ENCODE measurements at regions not wholly inside any gene's neighbourhood (a gene's known extent, or its start where the extent isn't known, plus 50 kb on each side); places are given as distances from the start of the nearest gene placed in this dataset.

GRCh38 chr14:62053188-62053587 lies 291.0 kb downstream of the SNAPC1 start:
- ChIA-PET CTCF (ENCODE audit: low intra/inter-chr PET ratio) (no interaction called here), POLR2A (interaction anchor here (0.5 to 0.7 kb wide), 2 partner anchors 27 to 180 kb away, joined by 3 read pairs; no protein-coding TSS in a partner anchor)
- H3K9me3 ChIP-seq (replicated peaks; ENCODE audit: control insufficient read depth, insufficient read depth, low read depth, low read length): no peaks in the 10 kb centered on the region
- TF ChIP-seq NCOA2 (IDR thresholded peaks at IDR 0.05; ENCODE audit: partially characterized antibody in 2 of 2) (no peak), PRPF4 (IDR thresholded peaks at IDR 0.05; ENCODE audit: insufficient read depth, low read depth, low read length, poor library complexity, severe bottlenecking) (no peak), CREB3L1 (IDR thresholded peaks at IDR 0.05; ENCODE audit: borderline replicate concordance, low read depth) (no peak), TOE1 (IDR thresholded peaks at IDR 0.05; ENCODE audit: borderline replicate concordance) (no peak), TOE1 (CRISPR knock-in tag; IDR thresholded peaks at IDR 0.05; ENCODE audit: borderline replicate concordance, low read depth) (no peak)
- no peak for ATAC-seq
- no peaks in the 10 kb centered on the region for H3K27me3 ChIP-seq (ENCODE audit: control insufficient read depth in 2 of 2, insufficient read depth in 2 of 2, low read length in 2 of 2)
- H4K20me1 ChIP-seq (replicated peaks; ENCODE audit: control insufficient read depth, insufficient read depth, low read length): no peaks in the 10 kb centered on the region
- no peak overlapping the region for H3K27ac ChIP-seq (ENCODE audit: extremely low read depth, low read depth, low read length)
- H2AFZ ChIP-seq (ENCODE audit: low read depth, low read length): no peak overlapping the region
- no peak overlapping the region for H3K9ac ChIP-seq (ENCODE audit: insufficient read depth in 1 of 2, low read depth in 2 of 2, low read length in 2 of 2)
- in situ Hi-C loops (cut with MboI) (no loop called here), intact Hi-C loops (cut with micrococcal nuclease) (no loop called here)
- 6% methylated on average over 3 of the region's 3 CpGs for WGBS (ENCODE audit: insufficient coverage, low coverage, missing lambda C conversion rate)
- H3K4me3 ChIP-seq: no peak overlapping the region
- no peaks in the 10 kb centered on the region for H3K36me3 ChIP-seq (ENCODE audit: control insufficient read depth, insufficient read depth, low read length)
- H3K4me2 ChIP-seq (ENCODE audit: insufficient read depth, low read length): no peak overlapping the region
- no peaks in the 10 kb centered on the region for H3K79me2 ChIP-seq (ENCODE audit: control insufficient read depth, insufficient read depth, low read length)
- no peak for FAIRE-seq
- BruUV-seq (replicated peaks): no TSS peak
- H3K4me1 ChIP-seq (replicated peaks in 1 of 2; ENCODE audit: control insufficient read depth in 2 of 2, insufficient read depth in 2 of 2, low read length in 2 of 2): no peaks in the 10 kb centered on the region
- DNase-seq (ENCODE audit: extremely low read depth in 1 of 4, low spot score in 3 of 4): no peak
- H3K9me1 ChIP-seq (ENCODE audit: control insufficient read depth, insufficient read depth, low read length): no peaks in the 10 kb centered on the region
